AG10803 (cell line): ENCODE measurements at regions not wholly inside any gene's neighbourhood (a gene's known extent, or its start where the extent isn't known, plus 50 kb on each side); places are given as distances from the start of the nearest gene placed in this dataset.

ENCODE experiments used
- DNase-seq: peaks from one replicate; pipeline ENCODE4 v3.0.0; 2010; ENCODE audit warnings: low read depth
- H3K4me3 ChIP-seq: 2 replicates; pipeline ENCODE4 v1.5.1; 2011; ENCODE audit warnings: mild to moderate bottlenecking, low read length, control low read depth
- CTCF ChIP-seq: conservative IDR thresholded peaks from 2 replicates; pipeline ENCODE4 v1.5.1; 2011; ENCODE audit warnings: mild to moderate bottlenecking, low read length, control low read depth, inconsistent platforms

- peak; percentile 69 for TF ChIP-seq CTCF
- H3K4me3 ChIP-seq = no peak overlapping the region
- peak; percentile 35 for DNase-seq
These were observed 230.9 kb upstream of the SLC14A2 start for GRCh38 chr18:45384137-45384961.

- no peak overlapping the region for H3K4me3 ChIP-seq
- TF ChIP-seq CTCF = no peak
- no peak for DNase-seq
These were observed 230.3 kb upstream of the SLC14A2 start for GRCh38 chr18:45384962-45385315.

GRCh38 chr18:45386041-45386655 lies 229.1 kb upstream of the SLC14A2 start:
- DNase-seq = peak; percentile 48
- peak; percentile 61 for TF ChIP-seq CTCF
- H3K4me3 ChIP-seq = no peak overlapping the region

GRCh38 chr18:45387229-45387628 lies 228.0 kb upstream of the SLC14A2 start:
- no peak for TF ChIP-seq CTCF
- H3K4me3 ChIP-seq = no peak overlapping the region
- no peak for DNase-seq

GRCh38 chr18:45398448-45398847 lies 216.8 kb upstream of the SLC14A2 start:
- no peak for DNase-seq
- H3K4me3 ChIP-seq = no peak overlapping the region
- TF ChIP-seq CTCF = no peak

- TF ChIP-seq CTCF = no peak
- H3K4me3 ChIP-seq = no peak overlapping the region
- no peak for DNase-seq
These were observed 216.1 kb upstream of the SLC14A2 start for GRCh38 chr18:45399146-45399545.

GRCh38 chr18:45399643-45400042 lies 215.6 kb upstream of the SLC14A2 start:
- TF ChIP-seq CTCF = no peak

More at GRCh38 chr18:45399643-45400042, 215.6 kb upstream of the SLC14A2 start:
- DNase-seq = no peak
- H3K4me3 ChIP-seq = no peak overlapping the region
